NCI-H526 (cell line): ENCODE measurements at regions not wholly inside any gene's neighbourhood (a gene's known extent, or its start where the extent isn't known, plus 50 kb on each side); places are given as distances from the start of the nearest gene placed in this dataset.

Experiments used
- DNase-seq, 2 experiments: peaks; one replicate each; lab custom pipeline; 2025; lab: John Stamatoyannopoulos, UW

DNA sequence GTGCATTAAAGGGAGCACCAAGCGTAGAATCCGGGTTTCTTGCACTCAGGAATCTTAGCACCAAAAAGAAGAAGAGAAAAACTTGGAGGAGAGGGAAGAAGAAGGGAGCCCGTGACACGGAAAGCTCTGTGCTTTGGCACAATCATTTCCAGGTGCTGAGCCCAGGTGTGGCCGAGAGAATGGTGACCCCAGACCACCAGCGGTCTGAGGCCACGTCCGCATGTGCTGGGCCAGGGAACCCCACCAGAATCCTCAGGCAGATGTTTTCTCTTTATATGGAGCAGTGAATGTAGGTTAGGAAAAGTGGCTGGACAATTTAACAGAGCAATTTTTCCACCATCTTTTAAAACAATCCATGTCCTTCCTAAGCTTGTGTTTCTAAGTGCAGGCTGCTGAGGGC, 520.9 kb downstream of the EPHA4 start:
- no peak for DNase-seq

DNA sequence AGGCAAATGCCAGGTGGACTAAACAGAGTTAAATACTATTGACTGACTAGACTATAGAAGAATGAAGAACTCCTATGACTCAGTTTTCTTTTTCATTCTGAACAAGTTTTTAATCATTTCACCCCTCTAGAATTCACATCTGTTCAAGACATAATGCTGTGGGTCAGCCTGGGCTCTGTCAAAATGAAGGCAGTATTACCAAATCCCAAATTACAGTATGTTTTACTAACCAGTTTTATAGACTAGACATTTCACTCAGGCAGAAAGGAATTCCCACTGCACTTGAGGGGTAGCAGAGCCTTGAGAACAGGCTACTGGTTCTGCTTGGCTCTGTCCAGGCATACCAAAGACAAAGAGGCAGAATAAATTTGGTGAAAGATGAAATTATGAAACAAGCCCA, 511.7 kb downstream of the EPHA4 start:
- no peak for DNase-seq

DNA sequence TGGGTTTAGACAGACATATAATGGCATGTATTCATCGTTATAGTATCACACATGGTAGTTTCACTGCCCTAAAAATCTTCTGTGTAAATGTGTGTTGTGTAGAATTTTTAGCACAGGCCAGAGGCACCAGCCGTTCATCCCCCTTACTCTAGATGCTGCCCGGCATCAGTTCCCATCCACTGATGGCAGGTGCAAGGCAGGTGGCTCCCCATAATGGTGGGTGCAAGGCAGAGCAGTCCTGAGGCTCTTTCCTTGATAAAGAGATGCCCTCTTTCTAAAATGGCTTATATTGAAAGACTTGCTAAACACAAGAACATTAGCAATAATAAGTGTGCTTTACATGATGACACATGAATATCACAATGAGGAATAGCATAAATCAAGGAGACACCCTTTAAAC, 508.5 kb downstream of the EPHA4 start:
- no peak for DNase-seq

DNA sequence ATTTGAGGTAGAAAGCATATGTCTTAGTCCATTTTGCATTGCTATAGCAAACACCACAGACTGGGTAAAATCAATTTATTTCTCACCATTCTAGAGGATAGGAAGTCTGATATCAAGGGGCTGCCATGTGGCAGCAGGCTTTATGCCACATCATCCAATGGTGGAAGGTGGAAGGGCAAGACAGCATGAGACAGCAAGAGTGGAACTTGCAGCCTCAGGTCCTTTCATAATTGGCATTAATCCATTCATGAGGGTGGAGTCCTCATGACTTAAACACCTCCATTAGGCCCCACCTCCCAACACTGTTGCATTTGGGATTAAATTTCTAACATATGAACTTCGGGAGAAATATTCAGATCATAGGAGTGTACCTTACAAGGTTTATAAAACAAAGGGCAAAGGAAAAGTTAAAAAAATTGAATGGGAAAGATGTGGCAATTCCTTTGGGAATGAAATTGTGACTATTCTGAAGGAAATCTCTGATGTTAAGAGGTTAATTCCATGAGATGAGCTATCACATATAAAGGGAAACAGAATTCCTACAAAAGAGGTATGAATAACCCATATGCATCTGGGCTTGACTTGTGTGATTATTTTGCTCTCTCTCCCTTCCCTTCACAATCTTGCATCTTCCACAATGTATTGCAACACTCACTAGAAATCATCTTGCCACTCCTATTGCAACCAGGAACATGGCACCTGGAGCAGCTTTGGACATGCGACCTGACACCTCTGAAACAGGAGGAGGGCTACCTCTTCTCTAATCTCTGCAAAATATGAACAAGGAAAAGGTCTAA, 507.8 kb downstream of the EPHA4 start:
- DNase-seq = no peak

DNA sequence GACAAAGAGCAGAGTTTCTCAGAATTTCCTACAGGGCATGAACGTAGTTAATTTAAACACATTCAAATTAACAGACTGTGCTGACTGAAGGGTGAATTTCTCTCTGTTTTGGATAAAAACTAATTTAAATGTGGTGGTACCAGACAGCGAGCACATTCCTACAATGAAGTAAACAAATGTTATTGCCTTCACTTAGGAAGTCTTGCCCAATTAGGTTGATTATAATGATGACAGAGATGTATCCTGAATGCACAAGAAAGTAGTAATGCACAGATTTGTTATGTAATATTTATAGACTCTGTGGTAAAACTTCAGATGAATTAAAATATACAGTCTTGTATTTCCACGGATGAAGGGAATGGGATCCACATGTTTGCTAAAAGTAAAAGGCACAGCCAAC, 507.2 kb downstream of the EPHA4 start:
- DNase-seq = no peak

DNA sequence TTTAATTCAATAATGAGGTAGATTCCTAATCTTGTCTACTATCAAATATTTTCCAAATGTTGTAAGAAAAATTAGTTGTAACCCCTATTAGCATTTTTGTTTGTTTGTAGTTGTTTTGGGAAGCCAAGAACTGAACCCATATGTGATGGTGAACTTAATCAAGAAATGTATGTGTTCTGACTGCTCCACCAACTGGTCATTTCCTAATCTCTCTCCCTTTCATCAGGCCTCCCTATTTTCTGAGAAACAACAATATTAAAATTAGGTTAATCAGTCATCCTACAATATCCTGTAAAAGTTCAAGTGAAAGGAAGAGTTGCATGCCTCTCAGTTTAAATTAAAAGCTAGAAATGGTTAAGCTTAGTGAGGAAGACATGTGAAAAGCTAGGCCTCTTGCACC, 504.0 kb downstream of the EPHA4 start:
- DNase-seq = no peak

DNA sequence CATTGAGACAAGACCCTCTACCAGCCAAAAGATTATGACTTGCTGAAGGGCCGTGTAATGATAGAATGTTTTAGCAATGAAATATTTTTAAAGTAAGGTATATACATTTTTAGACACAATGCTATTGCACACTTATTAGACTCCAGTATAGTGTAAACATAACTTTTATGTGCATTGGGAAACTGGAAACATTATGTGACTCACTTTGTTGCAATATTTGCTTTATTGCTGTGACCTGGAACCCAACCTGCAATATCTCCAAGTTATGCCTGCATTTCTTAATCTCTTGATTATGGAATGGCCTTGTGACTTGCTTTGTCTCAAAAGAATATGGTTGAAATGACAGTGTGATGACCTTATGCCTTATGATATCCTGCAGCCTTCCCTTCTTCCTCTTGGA, 502.0 kb downstream of the EPHA4 start:
- no peak for DNase-seq

DNA sequence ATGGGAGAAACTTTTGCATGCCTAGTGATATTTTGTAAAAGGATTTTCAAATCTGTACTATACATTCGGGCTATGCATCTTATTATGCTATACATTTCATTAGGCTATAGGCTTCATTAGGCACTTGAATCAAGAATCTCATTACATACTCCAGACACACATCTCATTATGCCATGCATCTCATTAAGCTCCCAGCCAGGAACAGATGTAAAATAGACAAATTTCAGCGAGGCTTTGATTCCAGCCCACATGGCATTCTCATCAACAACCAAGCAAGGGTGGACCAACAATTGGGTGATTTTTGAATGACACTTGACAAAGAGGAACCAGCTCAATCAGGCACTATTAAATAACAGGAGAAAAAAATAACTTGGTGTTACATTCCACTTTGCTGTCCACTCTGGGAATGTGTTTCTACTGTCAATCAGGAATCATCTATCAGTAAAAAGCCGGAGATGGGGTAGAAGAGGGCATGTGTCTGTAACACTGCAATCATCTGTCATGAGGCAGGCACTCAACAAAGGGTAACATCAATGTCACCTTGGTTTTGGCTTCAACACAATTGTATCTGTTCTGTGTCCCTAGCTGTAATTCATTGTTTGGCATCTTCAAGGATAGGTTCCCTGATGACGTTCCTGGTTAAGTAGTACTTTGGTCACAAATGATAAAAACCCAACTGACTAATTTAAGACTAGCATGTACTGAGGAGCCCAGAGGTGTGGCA, 498.6 kb downstream of the EPHA4 start:
- no peak for DNase-seq

DNA sequence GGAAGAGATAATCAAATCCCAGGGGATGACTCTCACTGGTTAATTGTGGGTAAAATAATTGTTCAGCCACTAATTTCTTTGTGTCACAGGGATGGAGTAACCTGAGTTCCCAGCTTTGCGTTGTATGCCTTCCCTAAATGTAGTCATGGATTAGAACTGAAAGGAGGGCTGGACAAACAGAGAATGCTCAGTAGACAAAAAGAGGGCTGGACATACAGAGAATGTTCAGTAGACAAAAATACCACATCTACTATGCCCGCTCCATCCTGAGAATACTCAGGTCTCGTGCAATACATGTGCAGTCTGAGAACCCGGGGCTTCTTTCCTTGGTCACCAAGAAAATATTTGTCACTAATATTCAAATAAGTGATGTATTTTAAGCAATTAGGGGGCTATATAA, 497.9 kb downstream of the EPHA4 start:
- no peak for DNase-seq

DNA sequence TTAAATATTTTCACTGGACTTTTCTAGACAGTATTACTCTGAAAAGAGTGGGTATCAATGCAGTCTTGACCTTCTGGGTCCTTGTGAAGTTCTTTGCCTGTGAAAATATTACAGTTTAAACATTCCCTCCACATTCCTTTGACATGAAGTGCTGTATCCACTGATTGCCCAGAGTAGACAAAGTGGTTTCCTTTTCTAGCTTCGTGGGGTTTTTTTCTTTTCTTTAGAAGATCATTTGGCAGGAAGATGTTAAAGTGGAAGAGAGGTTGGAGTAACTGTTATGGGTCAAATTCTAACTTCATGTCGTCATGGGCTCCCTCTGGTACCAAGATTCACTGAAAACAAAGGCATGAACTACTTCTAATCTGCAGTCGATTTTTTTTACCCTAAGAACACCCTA, 496.9 kb downstream of the EPHA4 start:
- DNase-seq = no peak

DNA sequence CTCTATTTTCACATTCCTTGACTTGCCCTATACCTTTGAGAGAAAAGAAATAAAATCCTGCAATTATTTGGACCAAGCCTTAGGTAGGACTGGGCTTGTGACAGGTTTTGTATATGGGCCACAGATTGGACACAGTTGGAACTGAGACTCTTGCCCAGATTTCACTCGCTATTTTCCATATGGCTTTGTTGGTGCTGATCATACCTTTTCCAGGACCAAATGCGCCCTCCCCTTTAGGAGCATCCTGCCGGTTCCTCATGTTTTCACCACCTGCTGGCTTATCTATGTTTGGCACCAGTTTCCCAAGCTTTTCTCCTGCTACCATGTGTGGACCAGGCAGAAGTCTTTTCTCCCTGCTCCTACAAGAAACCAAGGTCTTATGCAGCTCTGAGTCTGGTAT, 494.9 kb downstream of the EPHA4 start:
- no peak for DNase-seq

DNA sequence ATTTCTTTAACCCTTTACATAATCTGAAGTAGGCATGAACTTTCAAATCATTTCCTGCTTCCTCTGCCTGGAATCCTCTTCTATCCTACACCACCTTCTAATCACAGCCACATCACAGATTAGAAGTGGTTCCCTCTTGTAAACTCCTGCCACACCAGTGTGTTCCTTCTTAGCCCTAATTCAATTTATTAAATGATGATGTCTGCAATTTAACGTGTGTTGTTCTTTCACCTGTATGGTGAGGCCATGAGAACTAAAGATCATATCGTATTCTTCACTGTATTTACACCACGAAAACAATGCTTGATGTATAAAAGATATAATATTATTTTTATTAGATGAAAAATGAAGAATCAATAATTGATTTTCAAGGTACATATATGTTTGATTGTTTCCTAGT, 494.3 kb downstream of the EPHA4 start:
- no peak for DNase-seq

DNA sequence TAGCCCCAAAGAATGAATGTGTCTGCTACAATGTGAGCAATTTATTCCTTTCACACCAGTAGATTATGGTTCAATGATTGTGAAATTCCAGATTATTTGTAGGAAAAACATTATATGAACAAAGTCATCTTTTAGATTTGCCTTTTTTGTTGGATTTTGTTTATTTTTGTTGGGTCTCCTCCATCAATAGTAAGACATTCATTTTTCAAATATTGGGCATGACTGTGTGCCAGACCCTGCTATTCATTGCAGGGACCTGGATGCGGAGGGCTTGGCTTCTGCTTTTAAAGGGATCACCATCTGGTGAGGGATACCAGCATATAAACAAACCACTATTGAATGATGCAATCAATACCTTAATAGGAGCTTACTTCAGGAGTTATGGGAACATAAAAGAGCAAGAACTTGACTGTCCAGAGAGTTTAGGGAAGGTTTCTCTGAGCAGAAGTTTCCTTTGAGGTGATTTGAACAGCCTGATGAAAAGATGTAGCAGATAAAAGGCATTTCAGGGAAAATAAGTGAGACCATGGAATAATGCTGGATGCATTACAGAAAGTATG, 486.7 kb downstream of the EPHA4 start:
- DNase-seq = no peak

DNA sequence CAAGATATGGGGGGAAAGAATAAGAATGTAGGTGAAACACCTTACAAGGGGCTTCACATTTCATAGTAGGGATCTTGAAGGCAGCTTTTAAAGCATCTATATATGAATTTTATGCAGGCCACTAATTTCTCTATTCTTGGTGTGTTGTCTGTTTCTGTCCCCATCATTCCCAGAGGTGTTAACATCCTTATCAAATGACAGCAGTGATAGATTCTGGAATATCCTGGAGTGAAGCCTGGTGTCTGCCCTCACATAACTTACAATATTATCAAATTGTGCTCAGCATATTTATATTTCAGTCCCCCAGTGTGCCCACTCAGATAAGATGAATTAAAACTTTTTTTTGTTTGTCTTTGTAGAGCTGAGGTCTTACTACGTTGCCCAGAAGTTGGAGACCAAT, 486.2 kb downstream of the EPHA4 start:
- DNase-seq = no peak

DNA sequence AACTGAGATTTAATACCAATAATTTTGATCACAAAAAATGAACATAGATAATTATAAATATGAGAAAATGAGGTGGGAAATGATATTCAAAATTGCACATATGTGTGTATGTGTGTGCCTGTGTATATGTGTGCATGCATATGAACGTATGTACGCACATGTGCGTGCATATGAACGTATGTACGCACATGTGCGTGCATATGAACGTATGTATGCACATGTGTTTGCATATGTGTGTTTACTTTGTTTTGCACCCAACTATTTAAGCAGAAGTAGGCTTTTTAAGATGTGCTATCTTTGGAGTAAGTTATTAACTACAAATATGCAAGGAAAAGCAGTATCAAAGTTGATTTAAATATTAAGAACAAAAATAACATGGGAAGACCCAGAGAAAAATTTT, 484.3 kb downstream of the EPHA4 start:
- no peak for DNase-seq

DNA sequence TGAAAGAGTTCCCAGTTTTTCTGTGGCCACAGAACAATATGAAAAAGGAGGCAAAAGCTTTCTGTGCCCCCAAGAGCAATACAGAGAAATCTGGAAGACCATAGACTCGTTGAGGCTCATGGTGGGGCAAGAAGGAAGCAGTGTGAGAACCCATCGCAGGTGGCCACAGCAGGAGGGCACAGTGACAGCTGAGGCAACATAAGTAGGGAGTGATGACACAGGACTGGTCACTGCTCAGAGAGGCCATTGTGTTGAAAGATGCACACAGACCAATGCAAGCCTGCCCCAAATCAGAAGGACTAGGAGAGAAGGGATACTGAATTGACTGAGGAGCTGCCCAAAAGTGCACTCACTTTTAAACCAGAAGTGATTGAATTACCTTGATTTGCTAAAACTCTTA, 483.6 kb downstream of the EPHA4 start:
- no peak for DNase-seq

DNA sequence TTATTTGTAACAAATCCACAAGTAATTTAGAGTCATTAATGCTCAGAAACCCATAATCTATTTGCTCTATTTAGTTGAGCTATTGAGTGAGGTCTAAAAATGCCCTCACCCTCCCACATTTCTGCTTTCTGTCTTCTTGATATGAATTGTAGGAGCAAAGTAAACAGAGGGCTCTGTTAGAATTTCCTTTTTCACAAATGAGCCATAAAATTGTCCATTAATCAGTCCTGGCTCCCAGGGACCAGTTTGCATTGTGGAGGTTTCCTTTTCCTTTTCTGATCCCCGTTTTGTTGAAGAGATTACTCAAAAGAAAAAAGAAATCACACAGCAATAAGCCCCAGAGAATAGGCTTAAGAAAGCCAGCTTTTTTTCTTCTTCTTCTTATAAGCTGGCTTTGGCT, 476.7 kb downstream of the EPHA4 start:
- DNase-seq = no peak

DNA sequence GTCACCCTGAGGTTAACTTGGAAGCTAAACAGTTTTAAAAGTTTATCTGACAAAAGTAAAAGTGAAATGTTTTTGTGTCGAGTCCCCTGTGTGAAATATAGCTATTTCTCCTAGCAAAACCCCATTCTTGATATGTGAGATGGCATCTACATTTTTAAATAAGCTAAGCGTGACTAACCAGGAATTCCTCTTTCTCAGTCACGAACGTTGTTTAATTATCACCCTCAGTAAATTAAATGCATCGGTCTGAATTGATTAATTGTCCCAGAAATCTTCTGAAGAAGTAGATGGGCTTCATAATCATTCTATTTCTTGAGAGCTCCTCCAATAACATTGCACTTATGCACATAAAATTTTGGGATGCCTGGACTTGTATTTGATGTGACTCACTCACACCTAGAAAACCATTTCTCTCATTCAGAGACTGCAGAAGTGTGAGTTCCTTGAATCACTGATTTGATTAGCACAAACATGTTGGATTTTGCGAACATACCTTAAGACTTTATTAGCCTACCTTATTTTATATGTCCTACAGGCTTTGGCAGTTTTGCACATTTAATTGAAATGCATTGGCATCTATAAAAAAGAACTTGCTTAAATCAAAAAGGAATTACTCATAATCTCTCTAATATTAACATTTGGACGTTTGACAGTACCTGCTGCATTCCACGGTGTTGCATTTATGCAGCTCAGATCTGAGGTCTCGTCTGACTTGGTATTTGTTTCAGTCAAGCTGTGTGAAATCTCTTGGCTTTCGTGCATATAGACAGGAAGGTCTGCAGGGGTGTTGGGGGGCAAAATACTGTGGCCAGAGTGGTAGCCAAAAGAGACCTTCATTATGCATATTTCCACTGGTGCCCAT, 475.2 kb downstream of the EPHA4 start:
- no peak for DNase-seq

DNA sequence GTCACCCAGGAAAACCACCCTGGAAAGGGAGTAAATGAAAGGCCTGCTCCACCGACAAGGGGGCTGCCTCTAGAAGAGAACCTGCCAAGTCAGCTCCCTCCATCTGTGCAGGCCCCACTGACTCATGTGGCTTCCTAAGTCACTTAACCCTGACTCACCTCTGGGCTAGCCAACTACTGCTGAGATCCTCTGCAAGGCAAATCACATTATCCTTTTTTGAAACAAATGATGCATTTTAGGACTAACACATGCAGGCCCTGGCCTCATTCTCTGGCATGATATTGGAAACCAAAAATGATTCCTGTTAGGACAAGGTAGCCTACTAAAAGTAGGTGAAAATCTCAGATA, 474.6 kb downstream of the EPHA4 start:
- no peak for DNase-seq

DNA sequence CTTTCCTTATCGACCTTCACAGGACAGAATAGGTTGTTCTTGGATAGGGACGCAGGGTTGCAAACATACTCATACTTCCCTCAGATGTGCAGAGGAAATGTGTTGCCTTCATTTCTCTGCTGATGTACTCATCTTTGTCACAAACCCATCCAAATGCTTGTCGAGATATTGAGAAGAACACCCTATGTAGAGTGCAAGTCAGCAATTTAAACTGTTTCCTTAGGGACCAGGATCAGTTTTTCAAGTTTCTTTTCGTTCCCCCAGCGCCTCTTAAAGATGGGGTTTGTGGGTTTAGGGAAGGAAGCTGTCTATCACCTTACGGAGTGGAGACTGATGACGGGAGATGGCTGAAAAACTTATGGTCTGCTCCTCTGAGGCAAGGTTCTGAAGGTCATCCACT, 474.2 kb downstream of the EPHA4 start:
- DNase-seq = no peak

DNA sequence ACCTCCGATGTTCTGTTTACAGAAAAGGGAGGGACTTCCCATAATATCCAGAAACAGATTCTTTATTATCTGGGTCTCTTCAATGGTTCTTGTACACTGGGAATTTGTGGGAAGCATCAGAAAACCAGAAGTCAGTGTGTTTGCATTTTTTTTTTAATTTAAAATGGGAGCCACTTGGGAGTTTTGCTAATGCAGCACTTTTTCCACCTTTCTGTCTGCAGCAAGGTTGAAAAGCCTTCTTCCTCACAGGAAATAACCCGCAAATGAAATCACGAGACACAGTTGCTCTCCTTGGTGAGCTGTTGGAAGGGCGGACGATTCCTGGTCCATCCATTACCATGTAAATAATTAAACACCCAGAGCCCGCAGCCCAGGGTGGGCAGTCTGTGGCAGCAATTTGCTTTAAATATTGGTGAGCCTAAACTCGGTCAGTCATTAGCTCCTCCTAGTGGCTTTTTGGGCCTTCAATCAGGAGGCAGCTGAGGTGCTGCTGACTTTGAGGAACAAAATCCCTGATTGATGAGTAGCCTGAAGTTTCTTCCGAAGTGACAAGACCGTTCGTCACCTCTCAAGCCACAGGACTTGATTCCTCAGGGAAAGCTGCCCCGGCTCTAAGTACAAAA, 471.5 kb downstream of the EPHA4 start:
- DNase-seq = peak in 1 of 2 experiments; percentile 21
